ENCODE measurements at regions not wholly inside any gene's neighbourhood (a gene's known extent, or its start where the extent isn't known, plus 50 kb on each side); places are given as distances from the start of the nearest gene placed in this dataset.
"Not testable (repeated sequence)": the region's sequence is repeated elsewhere in the genome, so short reads cannot be mapped to it uniquely, and the experiment has no call there.

DNA sequence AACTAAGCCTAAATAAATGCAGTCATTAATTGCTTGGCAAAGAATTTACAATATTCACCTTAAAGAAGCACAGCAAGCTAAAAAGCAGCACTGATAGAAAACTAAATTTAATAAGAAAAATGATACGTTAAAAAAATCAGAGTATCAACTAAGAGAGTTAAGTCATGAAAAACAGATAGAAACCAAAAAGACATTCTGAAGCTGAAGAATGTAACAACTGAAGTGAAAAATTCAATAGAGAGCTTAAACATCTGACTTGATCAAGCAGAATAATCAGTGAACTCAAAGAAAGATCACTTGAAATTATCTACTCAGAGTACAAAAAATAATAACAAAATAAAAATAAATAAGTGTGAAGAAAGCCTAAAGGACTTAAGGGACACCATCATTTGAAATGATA is 588.0 kb upstream of the HS3ST1 start:
- Histone ChIP-seq H3K9ac (ENCODE audit: low read length) (no peak overlapping the region), H3K4me3 (ENCODE audit: low read length) (no peak overlapping the region), H3K36me3 (ENCODE audit: control insufficient read depth, low read depth, low read length) (no peaks in the 10 kb centered on the region), H3K27ac (ENCODE audit: low read length) (no peak overlapping the region), H3K4me1 (ENCODE audit: control insufficient read depth, low read depth, low read length) (no peaks in the 10 kb centered on the region), H3K9me3 (ENCODE audit: control insufficient read depth, low read depth, low read length) (no peaks in the 10 kb centered on the region), H3K27me3 (ENCODE audit: control insufficient read depth, insufficient read depth, low read length) (no peaks in the 10 kb centered on the region)

DNA sequence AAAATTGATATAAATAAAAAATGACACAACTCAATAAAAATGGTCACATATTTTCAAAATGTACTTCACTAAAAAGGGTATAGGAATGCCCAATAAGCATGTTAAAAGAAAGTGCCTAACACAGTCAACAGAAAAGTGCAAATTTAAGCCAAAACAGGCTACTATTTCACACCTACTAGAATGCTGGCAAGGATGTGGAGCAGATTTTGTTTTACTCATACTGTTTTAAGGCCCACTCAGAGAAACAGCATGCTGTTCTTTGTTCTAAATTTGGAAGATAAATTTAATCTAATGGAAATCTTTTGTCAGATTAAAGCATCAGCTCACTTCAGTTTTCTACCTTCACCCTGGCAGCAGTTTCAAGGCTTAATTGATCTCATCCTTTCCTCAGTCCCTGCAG is 576.8 kb upstream of the HS3ST1 start:
- Histone ChIP-seq H3K4me1 (ENCODE audit: control insufficient read depth, low read depth, low read length) (no peaks in the 10 kb centered on the region), H3K36me3 (ENCODE audit: control insufficient read depth, low read depth, low read length) (no peaks in the 10 kb centered on the region), H3K27me3 (ENCODE audit: control insufficient read depth, insufficient read depth, low read length) (no peaks in the 10 kb centered on the region), H3K9ac (ENCODE audit: low read length) (no peak overlapping the region), H3K4me3 (ENCODE audit: low read length) (no peak overlapping the region), H3K27ac (ENCODE audit: low read length) (no peak overlapping the region), H3K9me3 (ENCODE audit: control insufficient read depth, low read depth, low read length) (no peaks in the 10 kb centered on the region)

DNA sequence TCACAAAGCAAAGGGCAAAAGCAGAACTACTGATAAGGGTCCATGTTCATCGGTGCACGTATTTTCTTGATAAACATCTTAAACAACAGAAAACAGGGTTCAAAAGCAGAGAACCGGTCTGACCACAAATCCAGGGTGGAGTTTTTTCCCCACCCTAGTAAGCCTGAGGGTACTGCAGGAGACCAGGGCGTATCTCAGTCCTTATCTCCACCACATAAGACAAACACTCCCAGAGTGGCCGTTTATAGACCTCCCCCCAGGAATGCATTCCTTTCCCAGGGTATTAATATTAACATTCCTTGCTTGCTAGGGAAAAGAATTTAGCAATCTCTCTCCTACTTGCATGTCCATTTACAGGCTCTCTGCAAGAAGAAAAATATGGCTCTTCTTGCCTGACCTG is 567.9 kb upstream of the HS3ST1 start:
- H3K9ac ChIP-seq (ENCODE audit: low read length); H3K4me3 ChIP-seq (ENCODE audit: low read length); H3K36me3 ChIP-seq (ENCODE audit: control insufficient read depth, low read depth, low read length); H3K4me1 ChIP-seq (ENCODE audit: control insufficient read depth, low read depth, low read length); H3K27ac ChIP-seq (ENCODE audit: low read length); H3K27me3 ChIP-seq (ENCODE audit: control insufficient read depth, insufficient read depth, low read length): not testable (repeated sequence)
- H3K9me3 ChIP-seq (ENCODE audit: control insufficient read depth, low read depth, low read length), result peaks cover 29% of the 10 kb centered on the region

DNA sequence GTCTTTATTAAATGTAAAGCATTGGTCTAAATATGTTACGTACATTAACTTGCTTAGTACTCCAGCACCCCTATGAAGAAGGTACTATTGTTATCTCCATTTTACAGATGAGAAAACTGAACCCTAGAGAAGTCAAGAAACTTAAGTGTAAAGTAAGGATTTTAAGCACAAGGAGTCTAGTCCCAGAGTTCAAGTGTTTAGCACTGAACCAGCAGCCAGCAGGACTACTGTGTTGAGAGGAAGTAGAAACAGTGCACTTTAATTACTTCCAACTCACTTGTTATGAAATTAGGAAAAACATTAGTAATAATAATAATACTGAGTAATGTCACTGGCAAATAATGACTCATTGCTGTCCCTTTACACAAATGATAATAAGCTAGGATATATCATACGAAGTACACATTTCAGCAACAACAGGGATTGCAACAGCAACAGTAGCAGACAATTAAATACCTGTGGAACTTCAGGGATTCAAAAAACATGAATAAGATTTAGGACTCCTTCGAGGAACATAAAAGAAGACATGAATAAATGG is 548.1 kb upstream of the HS3ST1 start:
- H3K9me3 ChIP-seq (ENCODE audit: control insufficient read depth, low read depth, low read length), result no peaks in the 10 kb centered on the region
- no peak overlapping the region for H3K4me3 ChIP-seq (ENCODE audit: low read length)
- no peaks in the 10 kb centered on the region for H3K36me3 ChIP-seq (ENCODE audit: control insufficient read depth, low read depth, low read length)
- H3K27me3 ChIP-seq (ENCODE audit: control insufficient read depth, insufficient read depth, low read length), result no peaks in the 10 kb centered on the region
- no peak overlapping the region for H3K27ac ChIP-seq (ENCODE audit: low read length)
- no peak overlapping the region for H3K9ac ChIP-seq (ENCODE audit: low read length)
- peaks cover 35% of the 10 kb centered on the region for H3K4me1 ChIP-seq (ENCODE audit: control insufficient read depth, low read depth, low read length)

DNA sequence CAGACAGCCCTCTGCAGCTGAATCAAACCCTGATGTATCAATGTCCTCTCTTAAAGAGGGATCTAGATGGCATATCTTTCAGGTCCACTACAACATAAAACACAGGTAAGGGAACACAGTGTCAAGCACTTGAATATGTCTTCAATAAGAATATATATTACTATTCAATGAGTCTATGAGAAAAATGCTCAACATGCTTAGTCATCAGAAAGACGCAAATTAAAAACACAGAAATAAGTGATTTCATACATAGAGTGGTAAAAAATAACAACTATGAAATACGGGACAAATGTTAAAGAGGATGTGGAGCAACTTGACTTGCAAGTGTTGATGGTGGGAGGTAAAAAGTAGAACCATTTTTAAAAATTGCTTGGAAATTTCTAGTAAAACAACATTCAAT is 544.6 kb upstream of the HS3ST1 start:
- Histone ChIP-seq H3K27me3 (ENCODE audit: control insufficient read depth, insufficient read depth, low read length) (no peaks in the 10 kb centered on the region), H3K4me1 (ENCODE audit: control insufficient read depth, low read depth, low read length) (peaks cover 15% of the 10 kb centered on the region), H3K9me3 (ENCODE audit: control insufficient read depth, low read depth, low read length) (no peaks in the 10 kb centered on the region), H3K9ac (ENCODE audit: low read length) (no peak overlapping the region), H3K36me3 (ENCODE audit: control insufficient read depth, low read depth, low read length) (no peaks in the 10 kb centered on the region), H3K27ac (ENCODE audit: low read length) (no peak overlapping the region), H3K4me3 (ENCODE audit: low read length) (no peak overlapping the region)

DNA sequence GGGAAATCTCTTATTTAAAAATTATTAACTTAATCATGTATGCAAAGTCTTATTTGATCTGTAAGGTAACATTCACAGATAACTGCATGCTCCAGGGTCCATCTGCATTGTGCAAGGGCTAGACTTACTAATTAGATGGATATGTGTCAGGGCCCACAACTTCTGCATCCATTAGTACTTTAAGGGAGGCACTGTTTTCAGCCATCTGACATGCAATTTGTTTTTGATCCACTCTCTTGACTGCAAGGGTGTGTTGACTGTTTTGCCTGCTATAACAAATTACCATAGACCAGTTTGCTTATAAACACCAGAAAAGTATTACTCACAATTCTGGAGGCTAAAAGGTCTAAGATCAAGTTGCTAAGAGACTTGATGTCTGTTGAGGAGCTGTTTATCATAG is 542.1 kb upstream of the HS3ST1 start:
- no peaks in the 10 kb centered on the region for H3K4me1 ChIP-seq (ENCODE audit: control insufficient read depth, low read depth, low read length)
- no peak overlapping the region for H3K4me3 ChIP-seq (ENCODE audit: low read length)
- no peaks in the 10 kb centered on the region for H3K36me3 ChIP-seq (ENCODE audit: control insufficient read depth, low read depth, low read length)
- H3K9me3 ChIP-seq (ENCODE audit: control insufficient read depth, low read depth, low read length), result no peaks in the 10 kb centered on the region
- no peak overlapping the region for H3K9ac ChIP-seq (ENCODE audit: low read length)
- no peak overlapping the region for H3K27ac ChIP-seq (ENCODE audit: low read length)
- no peaks in the 10 kb centered on the region for H3K27me3 ChIP-seq (ENCODE audit: control insufficient read depth, insufficient read depth, low read length)

DNA sequence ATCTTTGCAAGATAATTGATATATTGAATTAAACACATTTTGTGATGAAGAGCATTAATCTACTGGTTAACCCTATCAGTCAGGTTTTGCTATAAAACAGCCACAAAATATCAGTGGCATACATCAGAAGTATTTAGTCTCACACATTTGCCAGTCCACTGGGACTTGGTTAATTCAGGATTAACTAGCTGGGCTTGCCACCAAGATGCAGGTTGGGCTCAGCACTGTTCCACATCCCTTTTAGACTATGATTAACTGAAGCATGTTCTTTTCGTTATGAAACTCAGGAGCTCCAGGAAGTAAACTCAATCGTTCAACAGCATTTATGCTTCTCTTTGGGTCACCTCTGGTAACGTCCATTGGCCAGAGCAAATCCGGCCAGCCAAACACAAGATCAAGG is 538.1 kb upstream of the HS3ST1 start:
- no peaks in the 10 kb centered on the region for H3K4me1 ChIP-seq (ENCODE audit: control insufficient read depth, low read depth, low read length)
- no peaks in the 10 kb centered on the region for H3K36me3 ChIP-seq (ENCODE audit: control insufficient read depth, low read depth, low read length)
- no peaks in the 10 kb centered on the region for H3K9me3 ChIP-seq (ENCODE audit: control insufficient read depth, low read depth, low read length)
- no peak overlapping the region for H3K9ac ChIP-seq (ENCODE audit: low read length)
- no peak overlapping the region for H3K27ac ChIP-seq (ENCODE audit: low read length)
- no peak overlapping the region for H3K4me3 ChIP-seq (ENCODE audit: low read length)
- H3K27me3 ChIP-seq (ENCODE audit: control insufficient read depth, insufficient read depth, low read length), result no peaks in the 10 kb centered on the region

DNA sequence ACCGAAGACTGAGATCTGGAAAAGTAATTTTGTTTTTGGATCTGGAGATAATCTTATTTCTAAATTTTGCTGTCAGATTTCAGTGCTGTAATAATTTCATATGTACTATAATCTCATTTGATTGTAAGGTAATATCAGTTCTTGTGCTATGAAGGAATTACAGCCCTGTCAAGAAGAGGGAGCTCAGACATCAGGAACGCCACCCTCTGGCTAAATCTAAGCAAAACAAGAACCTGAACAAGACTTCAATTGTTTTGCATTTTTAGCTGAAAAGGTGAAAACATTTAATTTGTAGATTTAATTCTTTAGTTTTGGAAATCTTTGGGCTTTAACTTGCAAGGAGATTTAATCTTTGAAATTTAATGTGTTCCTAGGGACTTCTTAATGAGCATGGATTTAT is 525.4 kb upstream of the HS3ST1 start:
- no peaks in the 10 kb centered on the region for H3K9me3 ChIP-seq (ENCODE audit: control insufficient read depth, low read depth, low read length)
- H3K4me1 ChIP-seq (ENCODE audit: control insufficient read depth, low read depth, low read length), result no peaks in the 10 kb centered on the region
- H3K27me3 ChIP-seq (ENCODE audit: control insufficient read depth, insufficient read depth, low read length), result no peaks in the 10 kb centered on the region
- H3K9ac ChIP-seq (ENCODE audit: low read length), result no peak overlapping the region
- H3K27ac ChIP-seq (ENCODE audit: low read length), result no peak overlapping the region
- no peaks in the 10 kb centered on the region for H3K36me3 ChIP-seq (ENCODE audit: control insufficient read depth, low read depth, low read length)
- H3K4me3 ChIP-seq (ENCODE audit: low read length), result no peak overlapping the region

DNA sequence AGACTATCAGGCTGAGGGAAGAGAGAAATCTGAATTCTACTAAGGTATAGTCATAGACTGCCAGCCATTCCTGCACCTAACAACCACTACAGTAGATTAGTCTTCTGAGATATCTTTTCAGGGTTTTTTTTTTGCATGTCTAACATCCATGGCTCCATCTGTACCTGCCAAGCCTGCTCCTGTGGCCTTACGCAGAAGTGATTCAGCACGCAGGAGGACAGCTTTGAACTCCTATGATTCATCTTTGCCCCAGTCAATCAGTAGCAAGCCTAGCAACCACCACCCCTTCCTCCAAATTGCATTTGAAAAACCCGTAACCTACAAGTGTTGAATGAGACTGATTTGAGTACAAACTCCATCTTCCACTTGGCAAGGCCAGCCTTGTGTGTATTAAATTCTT is 520.7 kb upstream of the HS3ST1 start:
- Histone ChIP-seq H3K9me3 (ENCODE audit: control insufficient read depth, low read depth, low read length) (no peaks in the 10 kb centered on the region), H3K9ac (ENCODE audit: low read length) (no peak overlapping the region), H3K36me3 (ENCODE audit: control insufficient read depth, low read depth, low read length) (no peaks in the 10 kb centered on the region), H3K4me3 (ENCODE audit: low read length) (no peak overlapping the region), H3K27me3 (ENCODE audit: control insufficient read depth, insufficient read depth, low read length) (no peaks in the 10 kb centered on the region), H3K27ac (ENCODE audit: low read length) (no peak overlapping the region), H3K4me1 (ENCODE audit: control insufficient read depth, low read depth, low read length) (peaks cover 13% of the 10 kb centered on the region)

DNA sequence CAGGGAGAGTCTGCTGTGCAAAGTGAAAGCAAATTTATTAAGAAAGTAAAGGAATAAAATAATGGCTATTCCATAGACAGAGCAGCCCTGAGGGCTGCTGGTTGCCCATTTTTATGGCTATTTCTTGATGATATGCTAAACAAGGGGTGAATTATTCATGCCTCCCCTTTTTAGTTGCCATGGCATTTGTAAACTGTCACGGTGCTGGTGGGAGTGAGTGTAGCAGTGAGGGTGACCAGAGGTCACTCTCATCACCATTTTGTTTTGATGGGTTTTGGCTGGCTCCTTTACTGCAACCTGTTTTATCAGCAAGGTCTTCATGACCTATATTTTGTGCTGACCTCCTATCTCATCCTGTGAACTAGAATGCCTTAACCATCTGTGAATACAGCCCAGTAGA is 518.9 kb upstream of the HS3ST1 start:
- H3K4me3 ChIP-seq (ENCODE audit: low read length); H3K9ac ChIP-seq (ENCODE audit: low read length); H3K36me3 ChIP-seq (ENCODE audit: control insufficient read depth, low read depth, low read length); H3K27me3 ChIP-seq (ENCODE audit: control insufficient read depth, insufficient read depth, low read length); H3K9me3 ChIP-seq (ENCODE audit: control insufficient read depth, low read depth, low read length); H3K27ac ChIP-seq (ENCODE audit: low read length): not testable (repeated sequence)
- H3K4me1 ChIP-seq (ENCODE audit: control insufficient read depth, low read depth, low read length), result peaks cover 13% of the 10 kb centered on the region

DNA sequence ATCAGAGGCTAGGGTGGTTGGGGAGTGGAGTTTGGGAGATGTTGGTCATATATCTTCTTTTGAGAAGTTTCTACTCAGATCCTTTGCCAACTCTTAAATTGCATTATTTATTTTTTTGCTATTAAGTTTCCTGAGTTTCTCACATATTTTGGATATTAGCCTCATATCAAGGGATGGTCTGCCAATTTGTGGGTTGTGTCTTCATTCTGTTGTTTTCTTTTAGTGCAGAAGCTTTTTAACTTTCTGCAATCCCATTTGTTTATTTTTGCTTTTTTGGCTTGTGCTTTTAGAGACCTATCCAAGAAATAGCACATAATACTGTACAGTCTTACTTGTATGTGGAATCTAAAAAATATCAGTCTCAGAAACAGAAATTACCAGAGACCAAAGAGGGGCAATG is 509.2 kb upstream of the HS3ST1 start:
- no peak overlapping the region for H3K4me3 ChIP-seq (ENCODE audit: low read length)
- no peak overlapping the region for H3K9ac ChIP-seq (ENCODE audit: low read length)
- H3K27me3 ChIP-seq (ENCODE audit: control insufficient read depth, insufficient read depth, low read length), result no peaks in the 10 kb centered on the region
- H3K9me3 ChIP-seq (ENCODE audit: control insufficient read depth, low read depth, low read length), result no peaks in the 10 kb centered on the region
- H3K36me3 ChIP-seq (ENCODE audit: control insufficient read depth, low read depth, low read length), result no peaks in the 10 kb centered on the region
- H3K27ac ChIP-seq (ENCODE audit: low read length), result no peak overlapping the region
- H3K4me1 ChIP-seq (ENCODE audit: control insufficient read depth, low read depth, low read length), result no peaks in the 10 kb centered on the region

DNA sequence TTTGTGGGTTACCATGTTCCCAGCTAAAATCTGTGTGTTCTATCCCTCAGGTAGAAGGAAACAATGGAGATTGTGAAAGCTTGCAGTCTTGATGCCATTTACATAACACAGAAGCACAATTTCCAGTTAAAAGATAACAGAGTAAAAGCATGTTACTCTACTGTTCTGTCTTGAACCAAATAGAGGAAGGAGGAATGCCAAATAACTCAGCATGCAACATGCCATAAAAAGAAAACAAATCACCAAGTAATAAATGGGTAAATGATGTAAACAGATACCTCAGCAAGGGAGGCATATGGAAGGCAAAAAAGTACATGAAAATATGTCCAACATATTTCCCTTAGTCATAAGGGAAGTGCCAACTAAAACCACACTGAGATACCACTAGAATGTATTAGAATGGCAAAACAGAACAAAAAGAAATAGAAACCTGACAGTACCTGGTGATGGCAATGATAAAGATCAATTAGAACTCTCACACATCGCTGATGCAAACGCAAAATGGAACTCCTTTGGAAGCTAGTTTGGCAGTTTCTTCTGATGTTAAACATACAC is 502.6 kb upstream of the HS3ST1 start:
- Histone ChIP-seq H3K4me1 (ENCODE audit: control insufficient read depth, low read depth, low read length) (peaks cover 7% of the 10 kb centered on the region), H3K36me3 (ENCODE audit: control insufficient read depth, low read depth, low read length) (no peaks in the 10 kb centered on the region), H3K27ac (ENCODE audit: low read length) (no peak overlapping the region), H3K27me3 (ENCODE audit: control insufficient read depth, insufficient read depth, low read length) (no peaks in the 10 kb centered on the region), H3K9ac (ENCODE audit: low read length) (no peak overlapping the region), H3K9me3 (ENCODE audit: control insufficient read depth, low read depth, low read length) (no peaks in the 10 kb centered on the region), H3K4me3 (ENCODE audit: low read length) (no peak overlapping the region)

All from iPS-18a (cell line).